HCT116 (cell line): ENCODE measurements at regions not wholly inside any gene's neighbourhood (a gene's known extent, or its start where the extent isn't known, plus 50 kb on each side); places are given as distances from the start of the nearest gene placed in this dataset.

ENCODE experiments used
- ATAC-seq: fragments of 200-7000 bp; cut with Tn5 transposase; 2 replicates; pipeline ENCODE4 v1.9.1; 2020; ENCODE audit warnings: mild to moderate bottlenecking, moderate library complexity
- BruUV-seq: library from RNA; stranded (reverse); fragments of 400-500 nt; replicated peaks from 2 replicates; lab custom pipeline; 2021; lab: Mats Ljungman, UMichigan
- CTCF ChIA-PET: fragments of 300-600 bp; sonication (Branson Sonifier 250); formaldehyde crosslinking; loops from one replicate; lab custom pipeline; 2021; ENCODE audit warnings: antibody characterized with exemption; lab: Charles Lee
- POLR2A ChIA-PET: fragments of 300-600, 350-600 bp; sonication (Branson Sonifier 250); formaldehyde crosslinking; loops from one replicate; lab custom pipeline; 2021; ENCODE audit warnings: antibody characterized with exemption; lab: Charles Lee
- RAD21 ChIA-PET, 2 experiments: fragments of 300-600 bp; sonication (Branson Sonifier 250); formaldehyde crosslinking; loops; one replicate each; lab custom pipeline; 2023; ENCODE audit warnings: low total read pairs in 2 of 2; ENCODE audit not compliant: uncharacterized antibody in 2 of 2, unreplicated experiment in 2 of 2, low non-redundant PET in 1 of 2; lab: Charles Lee
- DNase-seq: peaks from one replicate; pipeline ENCODE4 v3.0.0-alpha.2; 2010; ENCODE audit warnings: low read depth, low spot score
- H2AFZ ChIP-seq: fragments of 200-600 bp; shearing (Covaris generic), sonication (generic); 2 replicates; pipeline ENCODE4 v1.6.1; 2017; ENCODE audit warnings: low read depth, mixed run types, mixed read lengths, antibody characterized with exemption, low read length; ENCODE audit not compliant: poor library complexity, severe bottlenecking
- H3K27ac ChIP-seq: 2 replicates; pipeline ENCODE4 v1.5.1; 2012; ENCODE audit warnings: low read depth, low read length
- H3K27me3 ChIP-seq: fragments of 200-600 bp; sonication (generic); 2 replicates; pipeline ENCODE4 v1.6.1; 2016; ENCODE audit warnings: mixed run types, low read length, mixed read lengths; ENCODE audit not compliant: insufficient read depth
- H3K36me3 ChIP-seq, 2 experiments: fragments of 200-500 bp in 1 of 2; fragments of 200-600 bp in 1 of 2; sonication (Bioruptor generic) in 1 of 2; sonication (generic) in 1 of 2; 2 replicates each; pipeline versions ENCODE4 v1.5.1 to v1.6.1; 2014 to 2016; ENCODE audit warnings: low read length in 2 of 2, inconsistent platforms in 1 of 2, mixed read lengths in 1 of 2, mixed run types in 1 of 2; ENCODE audit not compliant: insufficient read depth in 2 of 2, control insufficient read depth in 1 of 2
- H3K4me1 ChIP-seq, 2 experiments: fragments of 200-600 bp in 1 of 2; sonication (generic) in 1 of 2; 2 replicates each; pipeline versions ENCODE4 v1.5.1 to v1.6.1; 2012 to 2017; ENCODE audit warnings: low read length in 2 of 2, inconsistent platforms in 1 of 2, mild to moderate bottlenecking in 1 of 2, mixed read lengths in 1 of 2, mixed run types in 1 of 2, moderate library complexity in 1 of 2; ENCODE audit not compliant: insufficient read depth in 2 of 2, control insufficient read depth in 1 of 2
- H3K4me2 ChIP-seq: fragments of 200-600 bp; sonication (generic); 2 replicates; pipeline ENCODE4 v1.6.1; 2017; ENCODE audit warnings: mixed run types, low read length, mixed read lengths
- H3K4me3 ChIP-seq, 2 experiments: fragments of 200-600 bp in 1 of 2; sonication (generic) in 1 of 2; replicated peaks in 1 of 2; 2 replicates each; pipeline ENCODE4 v1.5.1; 2011 to 2016; ENCODE audit warnings: low read length in 2 of 2, control low read depth in 1 of 2, low read depth in 1 of 2, mild to moderate bottlenecking in 1 of 2, mixed read lengths in 1 of 2, mixed run types in 1 of 2
- H3K79me2 ChIP-seq: fragments of 200-600 bp; sonication (generic); 2 replicates; pipeline ENCODE4 v1.6.1; 2017; ENCODE audit warnings: mild to moderate bottlenecking, mixed run types, low read length, moderate library complexity, mixed read lengths; ENCODE audit not compliant: insufficient read depth
- H3K9ac ChIP-seq: fragments of 200-600 bp; sonication (generic); 2 replicates; pipeline ENCODE4 v1.6.1; 2016; ENCODE audit warnings: low read length, mixed read lengths
- H3K9me2 ChIP-seq: fragments of 200-600 bp; sonication (generic), shearing (Covaris generic); 2 replicates; pipeline ENCODE4 v1.6.1; 2017; ENCODE audit warnings: mixed run types, mild to moderate bottlenecking, moderate library complexity; ENCODE audit not compliant: insufficient read depth
- H3K9me3 ChIP-seq, 2 experiments: fragments of 200-500 bp in 1 of 2; fragments of 200-600 bp in 1 of 2; sonication (Bioruptor generic) in 1 of 2; sonication (generic) in 1 of 2; 2 replicates each; pipeline ENCODE4 v1.6.1; 2014 to 2017; ENCODE audit warnings: low read length in 2 of 2, mixed read lengths in 2 of 2, inconsistent platforms in 1 of 2, low read depth in 1 of 2, mild to moderate bottlenecking in 1 of 2, mixed run types in 1 of 2, moderate library complexity in 1 of 2; ENCODE audit not compliant: control insufficient read depth in 1 of 2, insufficient read depth in 1 of 2
- H4K20me1 ChIP-seq: fragments of 200-600 bp; sonication (generic), shearing (Covaris generic); 2 replicates; pipeline ENCODE4 v1.6.1; 2017; ENCODE audit warnings: mixed run types, mild to moderate bottlenecking, moderate library complexity; ENCODE audit not compliant: insufficient read depth
- CBX3 ChIP-seq: IDR thresholded peaks from 2 replicates; pipeline ENCODE4 v1.6.1; 2012; ENCODE audit warnings: low read depth
- CEBPB ChIP-seq: IDR thresholded peaks from 2 replicates; pipeline ENCODE4 v1.6.1; 2012; ENCODE audit warnings: low read depth
- EGR1 ChIP-seq: IDR thresholded peaks from 2 replicates; pipeline ENCODE4 v1.6.1; 2012; ENCODE audit warnings: low read depth
- ELF1 ChIP-seq: IDR thresholded peaks from 2 replicates; pipeline ENCODE4 v1.6.1; 2012; ENCODE audit warnings: low read depth, borderline replicate concordance
- FOSL1 ChIP-seq: IDR thresholded peaks from 2 replicates; pipeline ENCODE4 v1.6.1; 2012; ENCODE audit warnings: low read depth
- JUND ChIP-seq: IDR thresholded peaks from 2 replicates; pipeline ENCODE4 v1.6.1; 2012
- POLR2A ChIP-seq: IDR thresholded peaks from 2 replicates; pipeline ENCODE4 v1.7.0; 2011; ENCODE audit warnings: borderline replicate concordance; ENCODE audit not compliant: insufficient read depth, insufficient read length; ENCODE audit errors: extremely low read depth
- RAD21 ChIP-seq: IDR thresholded peaks from 2 replicates; pipeline ENCODE4 v1.6.1; 2012; ENCODE audit warnings: low read depth, mild to moderate bottlenecking
- SIN3A ChIP-seq: IDR thresholded peaks from 2 replicates; pipeline ENCODE4 v1.6.1; 2012; ENCODE audit warnings: low read depth
- SP1 ChIP-seq: IDR thresholded peaks from 2 replicates; pipeline ENCODE4 v1.6.1; 2012; ENCODE audit warnings: low read depth
- SRF ChIP-seq: IDR thresholded peaks from 2 replicates; pipeline ENCODE4 v1.6.1; 2012; ENCODE audit warnings: low read depth
- TCF7L2 ChIP-seq: IDR thresholded peaks from 2 replicates; pipeline ENCODE4 v1.7.0; 2011; ENCODE audit warnings: borderline replicate concordance, inconsistent platforms; ENCODE audit not compliant: insufficient read depth, insufficient read length; ENCODE audit errors: extremely low read depth
- ZFX ChIP-seq: fragments of 450-650 bp; IDR thresholded peaks from 2 replicates; pipeline ENCODE4 v1.6.1; 2017
- ZNF274 ChIP-seq: fragments of 200-500 bp; sonication (Bioruptor generic); IDR thresholded peaks from 2 replicates; pipeline ENCODE4 v1.6.1; 2014; ENCODE audit warnings: mild to moderate bottlenecking, low read depth, low read length, inconsistent platforms
- intact Hi-C: fragments of 100-400 bp; cut with micrococcal nuclease; formaldehyde crosslinking; loops from 2 replicates; pipeline ENCODE4 v1.10.0; 2022
- TF ChIP-seq, protein P1 (sequence below): IDR thresholded peaks from 2 replicates; pipeline ENCODE4 v1.6.1; 2011; ENCODE audit warnings: mild to moderate bottlenecking, low read length, moderate library complexity; ENCODE audit not compliant: insufficient replicate concordance; ENCODE audit errors: extremely low read depth
- TF ChIP-seq, protein P2 (sequence below): IDR thresholded peaks from 2 replicates; pipeline ENCODE4 v1.6.1; 2012; ENCODE audit warnings: low read depth
- TF ChIP-seq, protein P3 (sequence below): IDR thresholded peaks from 2 replicates; pipeline ENCODE4 v1.6.1; 2012
- TF ChIP-seq, protein P4 (sequence below): IDR thresholded peaks from 2 replicates; pipeline ENCODE4 v1.6.1; 2012

DNA sequence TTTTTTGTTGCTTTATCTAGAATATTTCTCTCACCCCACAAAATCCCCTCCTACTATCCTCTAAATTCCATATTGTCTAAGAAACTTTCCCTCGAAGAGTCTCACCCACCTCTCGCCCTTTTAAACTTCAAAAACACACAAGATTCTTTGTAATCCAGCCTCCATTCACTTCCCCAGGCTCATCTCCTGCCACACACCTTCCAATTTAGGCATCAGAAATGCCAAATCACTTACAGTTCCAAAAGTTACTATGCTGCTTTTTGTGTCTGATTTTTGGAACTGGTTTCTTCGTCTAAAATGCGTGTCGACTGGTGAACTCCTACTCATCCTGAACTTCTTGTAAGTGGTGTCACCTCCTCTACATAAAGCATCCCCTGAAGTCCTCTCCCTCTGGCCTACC is 482.4 kb upstream of the CAMK1G start (continued):
- TF ChIP-seq, protein P1, sequence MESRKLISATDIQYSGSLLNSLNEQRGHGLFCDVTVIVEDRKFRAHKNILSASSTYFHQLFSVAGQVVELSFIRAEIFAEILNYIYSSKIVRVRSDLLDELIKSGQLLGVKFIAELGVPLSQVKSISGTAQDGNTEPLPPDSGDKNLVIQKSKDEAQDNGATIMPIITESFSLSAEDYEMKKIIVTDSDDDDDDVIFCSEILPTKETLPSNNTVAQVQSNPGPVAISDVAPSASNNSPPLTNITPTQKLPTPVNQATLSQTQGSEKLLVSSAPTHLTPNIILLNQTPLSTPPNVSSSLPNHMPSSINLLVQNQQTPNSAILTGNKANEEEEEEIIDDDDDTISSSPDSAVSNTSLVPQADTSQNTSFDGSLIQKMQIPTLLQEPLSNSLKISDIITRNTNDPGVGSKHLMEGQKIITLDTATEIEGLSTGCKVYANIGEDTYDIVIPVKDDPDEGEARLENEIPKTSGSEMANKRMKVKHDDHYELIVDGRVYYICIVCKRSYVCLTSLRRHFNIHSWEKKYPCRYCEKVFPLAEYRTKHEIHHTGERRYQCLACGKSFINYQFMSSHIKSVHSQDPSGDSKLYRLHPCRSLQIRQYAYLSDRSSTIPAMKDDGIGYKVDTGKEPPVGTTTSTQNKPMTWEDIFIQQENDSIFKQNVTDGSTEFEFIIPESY, result no peak
- TF ChIP-seq JUND, result no peak
- TF ChIP-seq, all 23 proteins: peak for 0

DNA sequence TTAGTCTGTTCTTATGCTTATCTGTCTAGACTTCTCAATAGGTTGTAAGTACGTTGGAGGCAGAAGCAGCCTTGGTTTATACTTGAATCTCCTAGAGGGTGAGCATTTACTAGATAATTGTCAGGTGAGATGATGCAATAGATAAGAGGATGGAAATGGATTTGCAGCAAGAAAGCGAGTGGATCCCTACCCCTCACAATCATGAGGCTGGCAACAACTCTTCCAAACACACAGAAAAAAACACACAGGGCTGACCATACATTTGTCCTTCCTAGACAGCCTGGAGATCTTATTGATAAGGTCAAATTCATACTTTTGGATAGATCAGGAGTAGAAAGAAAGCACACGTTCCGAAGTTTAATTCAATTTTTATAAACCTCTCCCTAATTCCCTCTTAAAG is 481.4 kb upstream of the CAMK1G start:
- ATAC-seq (no peak), DNase-seq (no peak)
- Histone ChIP-seq H3K79me2 (no peaks in the 10 kb centered on the region), H3K4me2 (no peak overlapping the region), H3K27ac (no peak overlapping the region), H2AFZ (no peak overlapping the region), H4K20me1 (no peaks in the 10 kb centered on the region), H3K4me1 (no peaks in the 10 kb centered on the region), H3K9ac (no peak overlapping the region), H3K27me3 (peaks cover 4% of the 10 kb centered on the region), H3K4me3 (no peak overlapping the region), H3K9me3 (no peaks in the 10 kb centered on the region), H3K36me3 (no peaks in the 10 kb centered on the region), H3K9me2 (no peaks in the 10 kb centered on the region)
- ChIA-PET RAD21 (no interaction called here), POLR2A (no interaction called here), CTCF (no interaction called here)
- intact Hi-C loops, result no loop called here
- BruUV-seq, result no TSS peak
- TF ChIP-seq, protein P2, sequence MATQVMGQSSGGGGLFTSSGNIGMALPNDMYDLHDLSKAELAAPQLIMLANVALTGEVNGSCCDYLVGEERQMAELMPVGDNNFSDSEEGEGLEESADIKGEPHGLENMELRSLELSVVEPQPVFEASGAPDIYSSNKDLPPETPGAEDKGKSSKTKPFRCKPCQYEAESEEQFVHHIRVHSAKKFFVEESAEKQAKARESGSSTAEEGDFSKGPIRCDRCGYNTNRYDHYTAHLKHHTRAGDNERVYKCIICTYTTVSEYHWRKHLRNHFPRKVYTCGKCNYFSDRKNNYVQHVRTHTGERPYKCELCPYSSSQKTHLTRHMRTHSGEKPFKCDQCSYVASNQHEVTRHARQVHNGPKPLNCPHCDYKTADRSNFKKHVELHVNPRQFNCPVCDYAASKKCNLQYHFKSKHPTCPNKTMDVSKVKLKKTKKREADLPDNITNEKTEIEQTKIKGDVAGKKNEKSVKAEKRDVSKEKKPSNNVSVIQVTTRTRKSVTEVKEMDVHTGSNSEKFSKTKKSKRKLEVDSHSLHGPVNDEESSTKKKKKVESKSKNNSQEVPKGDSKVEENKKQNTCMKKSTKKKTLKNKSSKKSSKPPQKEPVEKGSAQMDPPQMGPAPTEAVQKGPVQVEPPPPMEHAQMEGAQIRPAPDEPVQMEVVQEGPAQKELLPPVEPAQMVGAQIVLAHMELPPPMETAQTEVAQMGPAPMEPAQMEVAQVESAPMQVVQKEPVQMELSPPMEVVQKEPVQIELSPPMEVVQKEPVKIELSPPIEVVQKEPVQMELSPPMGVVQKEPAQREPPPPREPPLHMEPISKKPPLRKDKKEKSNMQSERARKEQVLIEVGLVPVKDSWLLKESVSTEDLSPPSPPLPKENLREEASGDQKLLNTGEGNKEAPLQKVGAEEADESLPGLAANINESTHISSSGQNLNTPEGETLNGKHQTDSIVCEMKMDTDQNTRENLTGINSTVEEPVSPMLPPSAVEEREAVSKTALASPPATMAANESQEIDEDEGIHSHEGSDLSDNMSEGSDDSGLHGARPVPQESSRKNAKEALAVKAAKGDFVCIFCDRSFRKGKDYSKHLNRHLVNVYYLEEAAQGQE, result no peak
- TF ChIP-seq RAD21 (no peak), CBX3 (no peak), ZNF274 (no peak), SRF (no peak), SP1 (no peak), POLR2A (no peak), FOSL1 (no peak), ELF1 (no peak), SIN3A (no peak), EGR1 (no peak), JUND (no peak), CEBPB (no peak), TCF7L2 (no peak), ZFX (no peak)
- TF ChIP-seq, protein P3, sequence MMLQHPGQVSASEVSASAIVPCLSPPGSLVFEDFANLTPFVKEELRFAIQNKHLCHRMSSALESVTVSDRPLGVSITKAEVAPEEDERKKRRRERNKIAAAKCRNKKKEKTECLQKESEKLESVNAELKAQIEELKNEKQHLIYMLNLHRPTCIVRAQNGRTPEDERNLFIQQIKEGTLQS, result no peak
- TF ChIP-seq, protein P4, sequence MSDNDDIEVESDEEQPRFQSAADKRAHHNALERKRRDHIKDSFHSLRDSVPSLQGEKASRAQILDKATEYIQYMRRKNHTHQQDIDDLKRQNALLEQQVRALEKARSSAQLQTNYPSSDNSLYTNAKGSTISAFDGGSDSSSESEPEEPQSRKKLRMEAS, result no peak
- TF ChIP-seq, protein P1, result no peak
- TF ChIP-seq, all 23 proteins: peak for 0
